HG02973 (cell line): ENCODE measurements at regions not wholly inside any gene's neighbourhood (a gene's known extent, or its start where the extent isn't known, plus 50 kb on each side); places are given as distances from the start of the nearest gene placed in this dataset.
"Not testable (repeated sequence)": the region's sequence is repeated elsewhere in the genome, so short reads cannot be mapped to it uniquely, and the experiment has no call there.

ENCODE experiments used
- ATAC-seq: cut with Tn5 transposase; IDR thresholded peaks from one replicate; pipeline ENCODE4 v1.9.1; 2021; ENCODE audit warnings: moderate library complexity; ENCODE audit not compliant: unreplicated experiment

- not testable (repeated sequence) for ATAC-seq
Measured at GRCh38 chr2:111439237-111439636, 318.5 kb downstream of the BCL2L11 start.

GRCh38 chr2:111441614-111442013, 320.9 kb downstream of the BCL2L11 start:
- not testable (repeated sequence) for ATAC-seq

- not testable (repeated sequence) for ATAC-seq
Measured at GRCh38 chr2:111442767-111443454, 322.2 kb downstream of the BCL2L11 start.

GRCh38 chr2:111444516-111444915, 323.8 kb downstream of the BCL2L11 start:
- ATAC-seq: not testable (repeated sequence)

GRCh38 chr2:111445191-111445929, 324.6 kb downstream of the BCL2L11 start:
- ATAC-seq: not testable (repeated sequence)

GRCh38 chr2:111445941-111446340, 325.2 kb downstream of the BCL2L11 start:
- not testable (repeated sequence) for ATAC-seq

GRCh38 chr2:111447482-111447881, 326.8 kb downstream of the BCL2L11 start:
- not testable (repeated sequence) for ATAC-seq

- ATAC-seq: not testable (repeated sequence)
Measured at GRCh38 chr2:111448796-111449195, 328.1 kb downstream of the BCL2L11 start.

- not testable (repeated sequence) for ATAC-seq
Measured at GRCh38 chr2:111450526-111450925, 329.8 kb downstream of the BCL2L11 start.

GRCh38 chr2:111451692-111452199, 331.0 kb downstream of the BCL2L11 start:
- ATAC-seq: not testable (repeated sequence)

GRCh38 chr2:111452208-111452607, 331.5 kb downstream of the BCL2L11 start:
- ATAC-seq: peak; percentile 60

- not testable (repeated sequence) for ATAC-seq
Measured at GRCh38 chr2:111453308-111453707, 332.6 kb downstream of the BCL2L11 start.

GRCh38 chr2:111453816-111454215, 333.1 kb downstream of the BCL2L11 start:
- not testable (repeated sequence) for ATAC-seq

- ATAC-seq: peak; percentile 78
Measured at GRCh38 chr2:111454404-111454803, 333.7 kb downstream of the BCL2L11 start.

- ATAC-seq: not testable (repeated sequence)
Measured at GRCh38 chr2:111455016-111456015, 334.6 kb downstream of the BCL2L11 start.

- not testable (repeated sequence) for ATAC-seq
Measured at GRCh38 chr2:111457191-111457590, 336.5 kb downstream of the BCL2L11 start.

- not testable (repeated sequence) for ATAC-seq
Measured at GRCh38 chr2:111460901-111461300, 340.2 kb downstream of the BCL2L11 start.

GRCh38 chr2:111461831-111462230, 341.1 kb downstream of the BCL2L11 start:
- ATAC-seq: not testable (repeated sequence)

- not testable (repeated sequence) for ATAC-seq
Measured at GRCh38 chr2:111462572-111462971, 341.9 kb downstream of the BCL2L11 start.

- ATAC-seq: not testable (repeated sequence)
Measured at GRCh38 chr2:111463238-111463848, 342.6 kb downstream of the BCL2L11 start.
